ENCODE measurements at regions not wholly inside any gene's neighbourhood (a gene's known extent, or its start where the extent isn't known, plus 50 kb on each side); places are given as distances from the start of the nearest gene placed in this dataset.

DNA sequence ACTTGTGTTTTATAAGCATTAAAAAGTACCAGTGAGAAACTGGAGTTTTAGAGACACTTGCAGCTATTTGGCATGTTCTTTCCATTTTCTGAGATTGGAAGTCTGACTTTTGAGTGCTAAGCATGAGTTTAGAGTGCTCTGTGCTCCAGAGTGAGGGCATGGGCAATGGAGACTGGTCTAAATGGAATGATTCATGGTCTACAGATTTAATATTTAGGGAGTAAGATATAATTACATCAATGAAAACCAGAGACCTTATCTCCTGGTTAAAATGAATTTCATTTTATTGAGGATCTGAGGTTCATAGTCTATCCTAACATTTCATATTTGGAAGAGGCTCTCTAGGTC lies 135.9 kb upstream of the RPS23 start:
- Histone ChIP-seq H3K27ac (no peak overlapping the region), H3K4me3 (no peak overlapping the region), H3K36me3 (no peaks in the 10 kb centered on the region), H3K27me3 (no peaks in the 10 kb centered on the region), H3K9me3 (ENCODE audit: low read depth) (no peaks in the 10 kb centered on the region), H3K4me1 (ENCODE audit: low read depth) (peaks cover 5% of the 10 kb centered on the region)
- TF ChIP-seq, protein P1, sequence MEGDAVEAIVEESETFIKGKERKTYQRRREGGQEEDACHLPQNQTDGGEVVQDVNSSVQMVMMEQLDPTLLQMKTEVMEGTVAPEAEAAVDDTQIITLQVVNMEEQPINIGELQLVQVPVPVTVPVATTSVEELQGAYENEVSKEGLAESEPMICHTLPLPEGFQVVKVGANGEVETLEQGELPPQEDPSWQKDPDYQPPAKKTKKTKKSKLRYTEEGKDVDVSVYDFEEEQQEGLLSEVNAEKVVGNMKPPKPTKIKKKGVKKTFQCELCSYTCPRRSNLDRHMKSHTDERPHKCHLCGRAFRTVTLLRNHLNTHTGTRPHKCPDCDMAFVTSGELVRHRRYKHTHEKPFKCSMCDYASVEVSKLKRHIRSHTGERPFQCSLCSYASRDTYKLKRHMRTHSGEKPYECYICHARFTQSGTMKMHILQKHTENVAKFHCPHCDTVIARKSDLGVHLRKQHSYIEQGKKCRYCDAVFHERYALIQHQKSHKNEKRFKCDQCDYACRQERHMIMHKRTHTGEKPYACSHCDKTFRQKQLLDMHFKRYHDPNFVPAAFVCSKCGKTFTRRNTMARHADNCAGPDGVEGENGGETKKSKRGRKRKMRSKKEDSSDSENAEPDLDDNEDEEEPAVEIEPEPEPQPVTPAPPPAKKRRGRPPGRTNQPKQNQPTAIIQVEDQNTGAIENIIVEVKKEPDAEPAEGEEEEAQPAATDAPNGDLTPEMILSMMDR (IDR thresholded peaks at IDR 0.05; ENCODE audit: low read depth, low read length), result no peak
- DNase-seq (ENCODE audit: low read depth in 1 of 2, low spot score in 1 of 2), result no peak

DNA sequence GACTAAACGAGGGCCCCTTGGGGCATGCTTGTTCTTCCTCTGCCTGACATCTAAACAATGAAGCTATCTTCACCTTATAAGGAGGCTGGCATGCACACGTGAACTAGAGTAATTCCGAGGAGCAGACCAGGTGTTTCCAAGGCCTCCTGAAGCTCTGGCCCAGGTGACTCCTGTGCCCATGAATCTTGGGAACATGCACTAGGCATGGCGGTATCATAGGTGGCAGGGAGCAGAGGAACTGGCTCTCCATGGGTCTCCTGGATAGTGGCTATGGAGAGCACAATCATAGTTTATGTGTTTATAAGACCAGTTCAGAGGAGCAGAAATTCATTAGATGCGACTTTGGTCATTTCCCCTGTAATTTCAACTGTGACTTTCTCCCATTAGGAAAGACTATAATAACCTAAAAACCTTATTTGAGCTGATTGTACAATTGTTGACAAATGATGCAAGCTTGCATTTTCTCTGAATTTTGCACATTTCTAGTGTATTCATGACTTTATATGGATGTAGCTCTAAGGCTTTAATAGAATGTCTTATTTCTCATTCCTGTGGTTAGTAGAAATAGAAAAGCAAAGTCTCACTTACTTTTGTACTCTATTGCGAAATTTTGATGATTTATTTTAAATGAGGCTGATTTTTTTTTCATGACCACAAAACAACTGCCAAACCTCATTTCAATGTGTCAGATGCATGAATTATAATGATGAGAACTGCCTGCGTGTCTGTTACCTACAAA lies 135.3 kb upstream of the RPS23 start:
- H3K27ac ChIP-seq, result no peak overlapping the region
- TF ChIP-seq, protein P1 (IDR thresholded peaks at IDR 0.05; ENCODE audit: low read depth, low read length), result no peak
- DNase-seq (ENCODE audit: low read depth in 1 of 2, low spot score in 1 of 2), result peak in 1 of 2 donors; percentile 91
- peaks cover 8% of the 10 kb centered on the region for H3K4me1 ChIP-seq (ENCODE audit: low read depth)
- H3K27me3 ChIP-seq, result no peaks in the 10 kb centered on the region
- no peak overlapping the region for H3K4me3 ChIP-seq
- no peaks in the 10 kb centered on the region for H3K9me3 ChIP-seq (ENCODE audit: low read depth)
- H3K36me3 ChIP-seq, result no peaks in the 10 kb centered on the region

DNA sequence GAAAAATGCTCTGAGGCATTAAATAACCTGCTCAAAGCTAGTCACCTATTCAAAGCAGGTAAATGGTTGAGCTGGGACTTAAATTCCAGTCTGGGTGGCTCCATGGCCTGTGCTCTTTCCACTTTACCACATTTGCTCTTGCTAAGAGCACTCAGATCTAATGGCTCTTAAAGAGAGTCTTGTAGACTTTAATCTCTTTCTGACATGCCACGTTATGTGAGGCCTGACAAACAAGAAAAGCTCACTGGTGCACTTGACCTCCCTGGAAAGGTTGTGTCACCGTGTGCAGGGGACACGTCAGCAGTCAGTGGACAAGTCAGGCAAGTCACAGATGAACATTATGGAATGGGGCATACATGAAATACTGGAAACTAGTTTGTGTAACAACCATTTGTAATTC lies 129.9 kb upstream of the RPS23 start:
- Histone ChIP-seq H3K4me1 (ENCODE audit: low read depth) (peaks cover 25% of the 10 kb centered on the region), H3K27ac (peak overlapping the region; percentile 84), H3K9me3 (ENCODE audit: low read depth) (peaks cover 4% of the 10 kb centered on the region), H3K27me3 (no peaks in the 10 kb centered on the region), H3K36me3 (no peaks in the 10 kb centered on the region), H3K4me3 (no peak overlapping the region)
- peak in 1 of 2 donors; percentile 91 for DNase-seq (ENCODE audit: low read depth in 1 of 2, low spot score in 1 of 2)
- TF ChIP-seq, protein P1 (IDR thresholded peaks at IDR 0.05; ENCODE audit: low read depth, low read length), result no peak

DNA sequence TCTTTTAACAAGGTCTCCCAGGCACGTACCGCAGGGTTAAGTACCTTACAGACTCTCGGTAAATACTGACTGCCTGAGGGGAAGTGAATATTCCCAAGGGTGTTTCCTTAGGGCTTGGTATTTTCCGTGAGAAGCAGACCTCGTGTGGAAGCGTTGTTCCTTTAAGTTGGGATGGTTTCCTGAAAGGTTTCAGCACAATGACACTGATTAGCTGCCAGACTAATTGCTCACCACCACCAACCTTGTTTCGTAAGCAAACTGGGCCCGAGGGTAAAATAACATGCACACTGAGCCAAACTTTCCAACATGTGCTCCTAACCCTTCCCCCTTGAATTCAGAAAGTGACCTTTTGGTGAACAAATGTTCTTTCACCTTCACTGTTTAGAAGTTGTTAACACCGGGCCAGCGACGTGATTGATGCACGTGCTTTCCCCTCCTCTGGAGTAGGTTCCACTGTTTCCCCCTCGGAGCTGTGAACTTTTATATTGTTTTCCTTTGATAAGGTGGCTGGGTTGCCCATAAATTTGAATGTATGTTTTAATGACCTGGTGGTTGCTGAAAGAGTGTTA lies 128.1 kb upstream of the RPS23 start:
- no peak overlapping the region for H3K4me3 ChIP-seq
- TF ChIP-seq, protein P1 (IDR thresholded peaks at IDR 0.05; ENCODE audit: low read depth, low read length), result no peak
- peaks cover 4% of the 10 kb centered on the region for H3K9me3 ChIP-seq (ENCODE audit: low read depth)
- H3K27ac ChIP-seq, result no peak overlapping the region
- DNase-seq (ENCODE audit: low read depth in 1 of 2, low spot score in 1 of 2), result peak in 1 of 2 donors; percentile 98
- H3K4me1 ChIP-seq (ENCODE audit: low read depth), result peaks cover 25% of the 10 kb centered on the region
- no peaks in the 10 kb centered on the region for H3K27me3 ChIP-seq
- H3K36me3 ChIP-seq, result no peaks in the 10 kb centered on the region

GRCh38 chr5:82405618-82406204 lies 127.6 kb upstream of the RPS23 start:
- TF ChIP-seq, protein P1 (IDR thresholded peaks at IDR 0.05; ENCODE audit: low read depth, low read length), result no peak
- H3K4me1 ChIP-seq (ENCODE audit: low read depth), result peaks cover 25% of the 10 kb centered on the region
- no peaks in the 10 kb centered on the region for H3K27me3 ChIP-seq
- peak in 1 of 2 donors; percentile 98 for DNase-seq (ENCODE audit: low read depth in 1 of 2, low spot score in 1 of 2)
- no peak overlapping the region for H3K4me3 ChIP-seq
- H3K36me3 ChIP-seq, result no peaks in the 10 kb centered on the region
- peaks cover 4% of the 10 kb centered on the region for H3K9me3 ChIP-seq (ENCODE audit: low read depth)
- no peak overlapping the region for H3K27ac ChIP-seq

All from cardiac muscle cell (in vitro differentiated cells and primary cell).